SK-MEL-5 (cell line): ENCODE measurements at regions not wholly inside any gene's neighbourhood (a gene's known extent, or its start where the extent isn't known, plus 50 kb on each side); places are given as distances from the start of the nearest gene placed in this dataset.

ENCODE experiments used
- DNase-seq: peaks from one replicate; pipeline ENCODE4 v3.0.0-alpha.2; 2016; ENCODE audit warnings: low read depth, low spot score
- in situ Hi-C: cut with HindIII; loops from 2 replicates; pipeline ENCODE4 v1.10.0; 2016; ENCODE audit warnings: low sequenced_read_pairs, high pct_unique_total_duplicates, low pct_unique_long_range_greater_than_20kb

GRCh38 chr16:8519179-8519578 is 71.1 kb downstream of the TMEM114 start:
- DNase-seq: no peak
- in situ Hi-C loops: no loop called here

DNA sequence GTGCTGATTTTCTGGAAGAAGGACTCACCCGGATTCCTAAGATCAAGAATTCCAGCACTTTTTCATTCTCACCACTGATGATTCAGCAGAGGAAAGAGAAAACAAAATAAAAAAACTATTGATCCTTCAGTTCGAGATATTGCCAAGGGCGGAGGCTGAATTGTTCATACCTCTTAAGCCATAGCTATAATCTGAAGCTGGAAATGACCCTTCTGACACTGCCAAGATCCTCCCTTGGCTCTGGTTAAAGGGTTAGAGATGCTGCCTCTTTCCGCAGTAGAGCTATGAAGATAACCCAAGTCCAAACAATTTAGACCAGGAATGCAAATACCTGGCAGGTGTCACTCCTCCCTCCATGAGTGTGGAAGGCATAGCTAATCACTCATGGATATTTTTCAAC is 73.0 kb downstream of the TMEM114 start:
- no peak for DNase-seq
- in situ Hi-C loops: no loop called here

- in situ Hi-C loops: no loop called here
- DNase-seq: no peak
Measured at GRCh38 chr16:8516471-8516870, 73.8 kb downstream of the TMEM114 start.

- no peak for DNase-seq
- in situ Hi-C loops: no loop called here
Measured at GRCh38 chr16:8512941-8513624, 77.2 kb downstream of the TMEM114 start.

- in situ Hi-C loops: no loop called here
- no peak for DNase-seq
Measured at GRCh38 chr16:8511464-8511863, 78.8 kb downstream of the TMEM114 start.

DNA sequence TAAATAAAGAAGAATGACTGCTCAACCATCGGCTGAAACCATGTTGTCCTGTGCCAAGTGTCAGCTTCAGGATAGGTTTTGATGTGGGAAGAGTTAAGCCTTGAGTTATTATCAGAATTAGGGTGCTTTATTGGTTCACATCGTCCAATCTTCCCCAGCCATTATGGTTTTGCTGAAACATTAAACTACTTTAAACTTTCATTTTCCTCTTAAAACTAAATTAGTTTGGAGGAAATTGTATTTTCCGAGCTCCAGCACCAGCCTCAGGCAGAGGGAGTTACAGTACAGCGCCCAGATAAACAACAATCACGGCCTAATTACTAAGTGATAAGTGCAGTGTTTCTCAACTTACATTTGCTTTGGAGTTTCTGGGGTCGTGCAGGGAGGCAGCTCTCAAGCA is 80.2 kb downstream of the TMEM114 start:
- no peak for DNase-seq
- in situ Hi-C loops: no loop called here

GRCh38 chr16:8505327-8505991 is 84.9 kb downstream of the TMEM114 start:
- DNase-seq: no peak
- in situ Hi-C loops: no loop called here

GRCh38 chr16:8502446-8502845 is 87.9 kb downstream of the TMEM114 start:
- in situ Hi-C loops: no loop called here
- no peak for DNase-seq

GRCh38 chr16:8500351-8500750 is 90.0 kb downstream of the TMEM114 start:
- in situ Hi-C loops: no loop called here
- no peak for DNase-seq

- in situ Hi-C loops: no loop called here
- no peak for DNase-seq
Measured at GRCh38 chr16:8496364-8496763, 93.9 kb downstream of the TMEM114 start.

- DNase-seq: no peak
- in situ Hi-C loops: no loop called here
Measured at GRCh38 chr16:8493972-8494371, 96.3 kb downstream of the TMEM114 start.

DNA sequence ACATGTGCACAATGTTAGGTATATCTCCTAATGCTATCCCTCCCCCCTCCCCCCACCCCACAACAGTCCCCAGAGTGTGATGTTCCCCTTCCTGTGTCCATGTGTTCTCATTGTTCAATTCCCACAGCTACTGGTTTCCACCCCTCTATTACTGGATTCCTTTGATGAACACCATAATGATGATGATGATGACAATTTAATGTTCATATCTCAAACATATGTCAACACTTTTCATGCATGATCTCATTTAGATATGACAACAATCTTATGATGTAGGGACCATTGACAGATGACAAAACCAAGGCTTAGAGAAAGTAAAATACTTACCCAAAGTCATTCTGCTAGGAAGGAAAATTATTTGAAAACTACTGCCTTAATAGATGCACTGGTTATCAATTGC is 97.6 kb downstream of the TMEM114 start:
- in situ Hi-C loops: no loop called here
- DNase-seq: no peak

GRCh38 chr16:8489580-8489979 is 100.7 kb downstream of the TMEM114 start:
- in situ Hi-C loops: no loop called here
- no peak for DNase-seq

- no peak for DNase-seq
- in situ Hi-C loops: no loop called here
Measured at GRCh38 chr16:8486985-8487384, 103.3 kb downstream of the TMEM114 start.

DNA sequence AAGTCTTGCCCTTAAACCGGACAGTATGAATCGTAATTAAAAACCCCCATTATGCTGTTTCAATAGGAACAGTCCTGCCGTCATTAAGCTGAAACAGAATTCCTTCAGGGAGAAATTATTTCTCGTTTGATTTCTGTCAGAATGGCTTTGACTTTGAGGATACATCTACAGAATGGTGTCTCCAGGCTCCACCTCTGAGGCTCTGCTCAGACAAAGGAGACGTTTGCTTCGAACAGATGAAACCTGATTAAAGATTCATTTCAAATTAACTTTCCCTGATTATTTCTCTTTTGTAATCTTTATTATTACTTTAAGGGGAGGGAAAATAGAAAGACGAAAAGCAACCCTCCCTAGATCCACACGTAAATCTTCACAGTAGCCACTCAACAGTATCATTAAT is 106.9 kb downstream of the TMEM114 start:
- in situ Hi-C loops: no loop called here
- no peak for DNase-seq

DNA sequence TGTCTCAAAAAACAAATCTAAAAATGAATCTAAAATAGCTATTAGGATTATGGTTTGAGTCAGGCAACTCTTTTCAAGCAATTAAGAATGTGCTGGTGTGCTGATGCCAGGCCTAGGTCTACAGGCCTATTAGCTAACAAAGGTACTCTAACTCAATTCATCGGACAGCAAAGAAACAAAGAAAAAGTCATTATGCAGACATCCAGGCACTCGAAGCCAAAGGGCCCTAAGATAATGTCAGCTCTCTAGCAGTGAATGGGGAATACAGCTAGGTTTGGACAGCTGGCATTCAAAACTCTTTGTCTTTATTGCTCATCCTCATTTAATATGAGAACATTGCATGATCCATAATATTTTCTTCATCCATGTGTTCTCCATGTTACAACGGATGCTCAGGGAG is 108.5 kb downstream of the TMEM114 start:
- DNase-seq: no peak
- in situ Hi-C loops: no loop called here

- DNase-seq: no peak
- in situ Hi-C loops: no loop called here
Measured at GRCh38 chr16:8476824-8477223, 113.5 kb downstream of the TMEM114 start.

DNA sequence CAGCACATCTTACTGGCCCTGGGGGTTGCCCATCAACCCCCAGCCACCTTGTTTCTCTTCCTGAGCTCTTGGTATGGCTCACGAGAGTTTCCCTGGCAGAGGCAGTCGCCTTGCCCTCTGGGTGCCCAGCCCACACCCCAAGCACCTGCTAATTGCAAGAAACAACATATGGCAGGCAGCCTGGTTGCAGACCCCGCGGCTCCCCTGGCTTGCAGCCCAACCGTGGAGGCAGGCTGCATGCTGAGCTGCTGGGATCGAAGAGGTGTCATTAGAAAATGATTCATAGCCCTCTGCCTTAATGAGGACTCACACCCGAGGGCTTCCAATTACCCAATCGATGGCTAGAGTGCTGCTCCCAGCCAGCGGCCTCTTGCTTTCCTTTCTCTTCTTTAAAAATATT is 115.7 kb downstream of the TMEM114 start:
- no peak for DNase-seq
- in situ Hi-C loops: no loop called here

DNA sequence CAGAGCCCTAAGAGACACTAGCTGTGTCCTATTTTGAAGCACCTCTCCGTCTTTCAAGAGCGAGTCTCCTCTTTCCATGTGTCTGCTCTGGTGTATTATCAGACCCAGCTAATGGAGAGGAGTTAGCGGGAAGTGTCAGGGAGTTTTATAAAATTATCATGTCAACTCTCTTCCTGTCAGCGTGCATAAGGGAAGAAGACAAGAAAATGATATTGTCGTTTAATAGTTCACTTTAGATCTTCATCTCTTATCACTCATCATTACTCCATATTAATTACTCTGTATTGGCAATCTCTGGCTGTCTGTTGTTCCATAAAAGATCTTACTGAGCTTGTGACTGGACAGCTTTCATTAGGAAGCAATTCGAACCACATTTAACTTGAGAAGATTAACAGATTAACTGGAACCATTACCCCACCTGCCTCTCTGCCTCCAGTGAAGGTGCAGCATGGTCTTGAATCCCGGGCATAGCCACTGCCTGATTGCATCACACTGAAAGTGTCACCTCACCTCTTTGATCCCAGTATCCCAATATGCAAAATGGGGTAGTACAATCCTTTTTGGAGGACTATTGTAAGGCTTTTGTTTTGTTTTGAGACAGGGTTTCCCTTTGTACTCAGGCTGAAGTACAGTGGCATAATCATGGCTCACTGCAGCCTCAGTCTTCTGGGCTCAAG is 121.1 kb downstream of the TMEM114 start:
- in situ Hi-C loops: no loop called here
- DNase-seq: no peak
